Kidney (tissue), 13 donors: ENCODE measurements at regions not wholly inside any gene's neighbourhood (a gene's known extent, or its start where the extent isn't known, plus 50 kb on each side); places are given as distances from the start of the nearest gene placed in this dataset.

ENCODE experiments used
- DNase-seq, 5 donors: peaks; one replicate each; pipeline ENCODE4 v3.0.0-alpha.2; 2013 to 2020
- FAIRE-seq: peaks from 2 replicates; lab custom pipeline; 2012; peaks lifted over from hg19 to GRCh38; lab: Jason Lieb, UNC
- H3K27ac ChIP-seq, 2 donors: one replicate each; pipeline ENCODE4 v1.7.0; 2013; ENCODE audit warnings: low read depth in 2 of 2, low read length in 2 of 2, inconsistent platforms in 1 of 2
- H3K27me3 ChIP-seq: one replicate; pipeline ENCODE4 v1.7.1; 2013; ENCODE audit warnings: low read length, inconsistent platforms; ENCODE audit not compliant: control insufficient read depth, insufficient read depth
- H3K36me3 ChIP-seq, 3 donors: one replicate each; pipeline versions ENCODE4 v1.7.0 to v1.7.1; 2013; ENCODE audit warnings: low read length in 3 of 3, control low read depth in 1 of 3, inconsistent platforms in 1 of 3; ENCODE audit not compliant: insufficient read depth in 3 of 3, control insufficient read depth in 2 of 3
- H3K4me1 ChIP-seq, 3 donors: one replicate each; pipeline versions ENCODE4 v1.7.0 to v1.7.1; 2013; ENCODE audit warnings: low read length in 3 of 3, inconsistent platforms in 1 of 3, low read depth in 1 of 3; ENCODE audit not compliant: control insufficient read depth in 2 of 3, insufficient read depth in 2 of 3
- H3K4me3 ChIP-seq, 3 donors: one replicate each; pipeline versions ENCODE4 v1.7.0 to v1.8.1; 2013; ENCODE audit warnings: low read length in 3 of 3, control low read depth in 1 of 3, inconsistent platforms in 1 of 3
- H3K9ac ChIP-seq, 3 donors: one replicate each; pipeline versions ENCODE4 v1.7.0 to v1.7.1; 2013; ENCODE audit warnings: low read length in 3 of 3, control low read depth in 1 of 3, inconsistent platforms in 1 of 3
- H3K9me3 ChIP-seq, 3 donors: one replicate each; pipeline versions ENCODE4 v1.7.0 to v1.7.1; 2013; ENCODE audit warnings: low read length in 3 of 3, control low read depth in 1 of 3, inconsistent platforms in 1 of 3; ENCODE audit not compliant: control insufficient read depth in 2 of 3, insufficient read depth in 1 of 3
- CTCF ChIP-seq: IDR thresholded peaks from 3 replicates; pipeline ENCODE4 v1.5.1; 2012; ENCODE audit warnings: mild to moderate bottlenecking, moderate library complexity, borderline replicate concordance; ENCODE audit not compliant: insufficient read depth; ENCODE audit errors: extremely low read depth
- intact Hi-C: fragments of 100-400 bp; cut with DNase I; formaldehyde crosslinking; loops from one replicate; pipeline ENCODE4 v1.11.1; 2022
- donor health status: control.
- donor health status: control.
- donor health status: control.
- donor health status: control.
- donor health status: control.
- donor health status: DM: yes; HTN: yes; CAD: no.
- donor health status: Normal renal cell carcinoma (clear cell type).

GRCh38 chr5:135158314-135158697 lies 124.3 kb upstream of the PITX1 start:
- TF ChIP-seq CTCF, result no peak
- intact Hi-C loops, result no loop called here
- Histone ChIP-seq H3K27me3 (no peaks in the 10 kb centered on the region), H3K4me1 (no peaks in the 10 kb centered on the region), H3K27ac (no peak overlapping the region), H3K9me3 (peaks cover 0 to 4% (median 0%) of the 10 kb centered on the region in 3 donors), H3K4me3 (no peak overlapping the region), H3K9ac (no peak overlapping the region), H3K36me3 (no peaks in the 10 kb centered on the region)
- no peak for FAIRE-seq
- DNase-seq, result no peak

GRCh38 chr5:135157421-135158313 lies 123.6 kb upstream of the PITX1 start:
- FAIRE-seq (no peak), DNase-seq (no peak)
- no peaks in the 10 kb centered on the region for H3K36me3 ChIP-seq
- H3K27ac ChIP-seq, result no peak overlapping the region
- H3K27me3 ChIP-seq, result no peaks in the 10 kb centered on the region
- intact Hi-C loops, result no loop called here
- H3K9ac ChIP-seq, result no peak overlapping the region
- no peaks in the 10 kb centered on the region for H3K4me1 ChIP-seq
- no peak for TF ChIP-seq CTCF
- peaks cover 0 to 4% (median 0%) of the 10 kb centered on the region in 3 donors for H3K9me3 ChIP-seq
- no peak overlapping the region for H3K4me3 ChIP-seq

GRCh38 chr5:135156715-135157404 lies 122.8 kb upstream of the PITX1 start:
- H3K36me3 ChIP-seq, result no peaks in the 10 kb centered on the region
- no peaks in the 10 kb centered on the region for H3K27me3 ChIP-seq
- intact Hi-C loops, result no loop called here
- no peak for TF ChIP-seq CTCF
- DNase-seq, result no peak
- no peak for FAIRE-seq
- H3K9me3 ChIP-seq, result peaks cover 0 to 4% (median 0%) of the 10 kb centered on the region in 3 donors
- no peaks in the 10 kb centered on the region for H3K4me1 ChIP-seq
- no peak overlapping the region for H3K9ac ChIP-seq
- no peak overlapping the region for H3K27ac ChIP-seq
- H3K4me3 ChIP-seq, result no peak overlapping the region
